GM12874 (cell line): ENCODE measurements at regions not wholly inside any gene's neighbourhood (a gene's known extent, or its start where the extent isn't known, plus 50 kb on each side); places are given as distances from the start of the nearest gene placed in this dataset.

Experiments used
- TF ChIP-seq, protein P1 (sequence below): IDR thresholded peaks from 2 replicates; pipeline ENCODE4 v1.5.1; 2011; ENCODE audit warnings: low read depth, mild to moderate bottlenecking, control low read depth, low read length, moderate library complexity; ENCODE audit not compliant: insufficient read depth

DNA sequence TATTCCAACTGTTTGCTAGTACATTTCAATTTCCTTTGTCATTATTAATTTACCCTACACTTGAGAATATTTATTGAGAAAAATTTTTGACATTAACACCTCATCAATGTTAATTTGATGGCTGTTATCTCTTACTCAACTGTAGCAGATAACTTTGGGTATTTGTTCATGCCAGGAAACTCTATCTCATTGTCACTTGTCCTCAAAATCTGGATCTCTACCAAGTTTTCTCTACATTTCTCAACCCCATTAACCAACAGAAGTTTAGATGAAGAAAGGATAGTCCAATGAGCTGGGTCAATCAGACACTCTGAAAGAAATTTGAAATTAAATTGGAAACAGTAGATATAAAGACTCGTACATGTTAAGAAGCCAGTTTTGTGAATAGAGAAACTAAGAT, 395.3 kb downstream of the TUSC1 start:
- TF ChIP-seq, protein P1, sequence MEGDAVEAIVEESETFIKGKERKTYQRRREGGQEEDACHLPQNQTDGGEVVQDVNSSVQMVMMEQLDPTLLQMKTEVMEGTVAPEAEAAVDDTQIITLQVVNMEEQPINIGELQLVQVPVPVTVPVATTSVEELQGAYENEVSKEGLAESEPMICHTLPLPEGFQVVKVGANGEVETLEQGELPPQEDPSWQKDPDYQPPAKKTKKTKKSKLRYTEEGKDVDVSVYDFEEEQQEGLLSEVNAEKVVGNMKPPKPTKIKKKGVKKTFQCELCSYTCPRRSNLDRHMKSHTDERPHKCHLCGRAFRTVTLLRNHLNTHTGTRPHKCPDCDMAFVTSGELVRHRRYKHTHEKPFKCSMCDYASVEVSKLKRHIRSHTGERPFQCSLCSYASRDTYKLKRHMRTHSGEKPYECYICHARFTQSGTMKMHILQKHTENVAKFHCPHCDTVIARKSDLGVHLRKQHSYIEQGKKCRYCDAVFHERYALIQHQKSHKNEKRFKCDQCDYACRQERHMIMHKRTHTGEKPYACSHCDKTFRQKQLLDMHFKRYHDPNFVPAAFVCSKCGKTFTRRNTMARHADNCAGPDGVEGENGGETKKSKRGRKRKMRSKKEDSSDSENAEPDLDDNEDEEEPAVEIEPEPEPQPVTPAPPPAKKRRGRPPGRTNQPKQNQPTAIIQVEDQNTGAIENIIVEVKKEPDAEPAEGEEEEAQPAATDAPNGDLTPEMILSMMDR: no peak

DNA sequence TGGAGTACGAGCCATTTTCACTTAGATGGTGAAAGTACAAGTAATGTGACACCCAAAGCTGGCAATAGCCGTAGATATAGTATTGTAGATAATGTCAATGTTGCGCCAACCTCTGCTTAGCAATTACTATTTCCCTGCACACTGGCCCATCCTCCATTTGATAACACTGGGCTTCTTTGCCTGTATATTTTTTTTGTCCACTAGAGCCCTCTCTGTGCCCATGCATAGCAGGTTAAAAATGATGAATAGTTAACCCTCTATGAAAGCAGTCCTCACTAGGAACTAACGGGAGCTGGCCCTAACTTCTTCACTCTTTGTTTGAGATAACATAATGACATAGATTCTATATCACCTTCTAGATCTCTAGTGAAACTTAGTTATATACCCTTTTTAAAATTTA, 416.8 kb downstream of the TUSC1 start:
- TF ChIP-seq, protein P1: no peak

- TF ChIP-seq, protein P1: no peak
Measured at GRCh38 chr9:25260046-25260445, 418.2 kb downstream of the TUSC1 start.

DNA sequence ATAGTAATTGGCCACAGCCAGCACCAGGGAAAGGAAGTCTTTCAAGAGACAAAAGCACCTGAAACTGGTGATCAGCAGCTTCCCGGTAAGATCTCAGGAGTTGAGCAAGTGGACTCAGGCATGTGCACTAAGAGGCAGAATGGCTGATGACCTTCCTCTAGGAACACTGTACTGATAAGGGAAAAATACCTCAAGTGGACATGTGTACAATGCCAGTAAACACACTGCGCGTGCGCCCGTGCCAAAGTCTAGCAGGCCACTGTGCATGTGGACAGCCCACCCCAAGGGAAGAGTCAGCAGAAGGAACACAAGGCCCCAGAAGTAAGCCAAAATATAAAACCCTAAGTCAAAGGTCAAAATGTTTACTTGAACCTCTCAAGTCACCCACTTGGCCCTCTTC, 423.0 kb downstream of the TUSC1 start:
- TF ChIP-seq, protein P1: no peak

GRCh38 chr9:25254051-25254450, 424.2 kb downstream of the TUSC1 start:
- TF ChIP-seq, protein P1: no peak

GRCh38 chr9:25241421-25241820, 436.8 kb downstream of the TUSC1 start:
- TF ChIP-seq, protein P1: no peak

- TF ChIP-seq, protein P1: no peak
Measured at GRCh38 chr9:25226901-25227686, 451.1 kb downstream of the TUSC1 start.
